Fibroblast of the aortic adventitia (primary cell): ENCODE measurements at regions not wholly inside any gene's neighbourhood (a gene's known extent, or its start where the extent isn't known, plus 50 kb on each side); places are given as distances from the start of the nearest gene placed in this dataset.

Experiments used
- DNase-seq: peaks from one replicate; pipeline ENCODE4 v3.0.0-alpha.2; 2010; ENCODE audit warnings: low read depth
- H3K4me3 ChIP-seq: 2 replicates; pipeline ENCODE4 v1.5.1; 2011; ENCODE audit warnings: low read depth, mild to moderate bottlenecking, control low read depth, low read length, moderate library complexity
- TF ChIP-seq, protein P1 (sequence below): IDR thresholded peaks from 2 replicates; pipeline ENCODE4 v1.5.1; 2011; ENCODE audit warnings: mild to moderate bottlenecking, low read length, control low read depth, inconsistent platforms; ENCODE audit not compliant: insufficient read depth

- no peak for DNase-seq
- TF ChIP-seq, protein P1, sequence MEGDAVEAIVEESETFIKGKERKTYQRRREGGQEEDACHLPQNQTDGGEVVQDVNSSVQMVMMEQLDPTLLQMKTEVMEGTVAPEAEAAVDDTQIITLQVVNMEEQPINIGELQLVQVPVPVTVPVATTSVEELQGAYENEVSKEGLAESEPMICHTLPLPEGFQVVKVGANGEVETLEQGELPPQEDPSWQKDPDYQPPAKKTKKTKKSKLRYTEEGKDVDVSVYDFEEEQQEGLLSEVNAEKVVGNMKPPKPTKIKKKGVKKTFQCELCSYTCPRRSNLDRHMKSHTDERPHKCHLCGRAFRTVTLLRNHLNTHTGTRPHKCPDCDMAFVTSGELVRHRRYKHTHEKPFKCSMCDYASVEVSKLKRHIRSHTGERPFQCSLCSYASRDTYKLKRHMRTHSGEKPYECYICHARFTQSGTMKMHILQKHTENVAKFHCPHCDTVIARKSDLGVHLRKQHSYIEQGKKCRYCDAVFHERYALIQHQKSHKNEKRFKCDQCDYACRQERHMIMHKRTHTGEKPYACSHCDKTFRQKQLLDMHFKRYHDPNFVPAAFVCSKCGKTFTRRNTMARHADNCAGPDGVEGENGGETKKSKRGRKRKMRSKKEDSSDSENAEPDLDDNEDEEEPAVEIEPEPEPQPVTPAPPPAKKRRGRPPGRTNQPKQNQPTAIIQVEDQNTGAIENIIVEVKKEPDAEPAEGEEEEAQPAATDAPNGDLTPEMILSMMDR, result no peak
Measured at GRCh38 chr2:188151670-188152069, 140.0 kb upstream of the GULP1 start.

DNA sequence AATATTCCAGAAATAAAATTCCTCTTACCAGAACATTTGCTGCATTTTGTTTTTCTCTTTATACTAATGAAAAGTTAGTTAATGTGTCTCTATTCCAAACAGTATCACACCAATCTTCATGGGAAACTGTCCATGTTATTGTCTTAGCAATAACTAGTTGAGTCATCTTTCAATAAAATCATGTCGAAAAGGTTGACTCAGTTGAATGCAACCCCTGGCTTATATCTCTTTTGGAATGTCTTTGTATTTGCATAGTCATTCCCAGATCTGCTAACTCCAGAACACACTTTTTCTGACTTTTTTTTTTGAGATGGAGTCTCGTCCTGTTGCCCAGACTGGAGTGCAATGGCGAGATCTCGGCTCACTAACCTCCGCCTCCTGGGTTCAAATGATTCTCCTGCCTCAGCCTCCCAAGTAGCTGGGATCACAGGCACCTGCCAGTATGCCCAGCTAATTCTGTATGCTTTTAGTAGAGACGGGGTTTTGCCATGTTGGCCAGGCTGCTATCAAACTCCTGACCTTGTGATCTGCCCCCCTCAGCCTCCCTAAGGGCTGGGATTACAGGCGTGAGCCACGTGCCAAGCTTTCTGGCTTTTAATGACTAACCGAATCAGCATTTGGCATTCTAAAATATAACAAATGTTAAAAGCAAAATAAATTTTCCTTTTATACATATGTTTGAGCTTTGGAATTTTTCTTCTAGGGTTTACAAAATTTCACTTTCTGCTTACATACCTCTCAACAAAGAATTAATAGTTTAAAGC, 133.2 kb upstream of the GULP1 start:
- DNase-seq, result peak; percentile 67
- TF ChIP-seq, protein P1, result no peak
- no peak overlapping the region for H3K4me3 ChIP-seq

More at GRCh38 chr2:188151670-188152069, 140.0 kb upstream of the GULP1 start:
- no peak overlapping the region for H3K4me3 ChIP-seq

DNA sequence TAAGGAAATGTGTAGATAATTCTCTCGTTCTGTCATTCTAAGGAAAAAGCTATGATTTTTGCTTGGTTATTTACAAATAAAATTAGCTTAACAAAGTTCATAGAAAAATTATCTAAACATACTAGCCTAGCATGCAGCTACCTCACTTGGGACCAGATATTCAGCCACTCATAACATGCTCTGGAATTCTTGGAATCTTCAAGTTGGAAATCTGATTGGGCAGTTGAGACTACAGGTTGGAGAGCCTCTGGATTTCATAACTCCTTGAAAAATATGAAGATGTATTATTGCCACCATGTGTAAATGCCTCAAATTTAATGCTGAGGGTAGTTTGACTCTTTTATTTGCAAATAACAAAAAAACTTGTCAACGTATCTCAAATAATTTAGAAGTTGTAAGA, 132.2 kb upstream of the GULP1 start:
- TF ChIP-seq, protein P1, result no peak
- H3K4me3 ChIP-seq, result no peak overlapping the region
- peak; percentile 13 for DNase-seq

GRCh38 chr2:188170356-188170755, 121.3 kb upstream of the GULP1 start:
- no peak for DNase-seq
- TF ChIP-seq, protein P1, result no peak
- H3K4me3 ChIP-seq, result no peak overlapping the region

- no peak overlapping the region for H3K4me3 ChIP-seq
- DNase-seq, result no peak
- TF ChIP-seq, protein P1, result no peak
Measured at GRCh38 chr2:188176620-188177019, 115.1 kb upstream of the GULP1 start.

DNA sequence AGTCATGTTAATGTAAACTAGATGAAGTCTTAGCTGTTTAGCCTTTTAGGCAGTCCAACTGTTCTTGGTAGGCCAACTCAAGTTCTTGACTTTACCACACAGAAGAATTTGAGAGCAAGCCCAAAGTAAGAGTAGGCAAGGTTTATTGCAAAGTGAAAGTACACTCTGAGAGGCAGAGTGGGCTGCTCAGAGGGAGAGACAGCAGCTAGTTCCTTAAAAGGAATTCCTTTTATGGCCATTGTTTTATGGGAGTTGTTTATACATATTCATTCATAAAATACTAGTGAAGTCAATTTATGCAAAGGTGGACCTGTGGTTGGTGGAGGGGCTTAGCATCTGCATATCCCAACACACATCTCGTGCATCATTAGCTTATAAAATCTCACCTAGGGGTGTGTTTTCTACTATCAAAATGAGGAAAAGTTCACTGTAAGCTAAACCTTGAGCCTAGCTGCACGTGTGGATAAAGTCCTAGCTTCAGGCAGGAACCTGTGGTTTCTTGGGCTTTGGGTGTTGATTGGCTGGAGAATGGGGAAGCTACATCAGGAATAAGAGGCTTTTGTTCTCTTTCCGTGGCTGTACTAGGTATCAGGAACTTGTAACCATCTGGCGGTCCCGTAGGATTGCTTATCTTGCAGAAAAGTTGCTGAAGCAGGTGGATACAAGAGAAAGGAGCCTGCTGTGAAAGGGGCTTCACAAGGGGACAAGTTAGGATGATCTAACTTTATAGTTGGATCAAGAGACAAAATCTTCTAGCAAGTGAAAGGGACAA, 110.4 kb upstream of the GULP1 start:
- DNase-seq, result peak; percentile 12

More for the DNA sequence above, 110.4 kb upstream of the GULP1 start:
- no peak overlapping the region for H3K4me3 ChIP-seq
- TF ChIP-seq, protein P1, result no peak
